Keratinocyte (primary cell): ENCODE measurements at regions not wholly inside any gene's neighbourhood (a gene's known extent, or its start where the extent isn't known, plus 50 kb on each side); places are given as distances from the start of the nearest gene placed in this dataset.

Source experiments
- CTCF ChIP-seq, 3 experiments: IDR thresholded peaks in 1 of 3; conservative IDR thresholded peaks in 1 of 3; optimal IDR thresholded peaks in 1 of 3; 2 replicates in 2 of 3; 3 replicates in 1 of 3; pipeline versions ENCODE3 to v1.5.1; 2011; ENCODE audit warnings: low read length in 3 of 3, mild to moderate bottlenecking in 3 of 3, moderate library complexity in 2 of 3, control low read depth in 1 of 3, inconsistent platforms in 1 of 3; ENCODE audit not compliant: insufficient read depth in 2 of 3; ENCODE audit errors: extremely low read depth in 1 of 3
- EZH2 ChIP-seq: IDR thresholded peaks from one replicate; pipeline ENCODE4 v1.6.1; 2012; ENCODE audit warnings: inconsistent platforms, mild to moderate bottlenecking, low read length, moderate library complexity

- TF ChIP-seq CTCF (optimal IDR thresholded peaks at IDR 0.05 in 1 of 3, IDR thresholded peaks at IDR 0.05 in 1 of 3, conservative IDR thresholded peaks at IDR 0.05 in 1 of 3; ENCODE audit: extremely low read depth in 1 of 3, insufficient read depth in 2 of 3, low read length in 3 of 3) (no peak), EZH2 (no peak)
These were observed 374.9 kb upstream of the RORB start for GRCh38 chr9:74122216-74122615.
